ENCODE measurements at regions not wholly inside any gene's neighbourhood (a gene's known extent, or its start where the extent isn't known, plus 50 kb on each side); places are given as distances from the start of the nearest gene placed in this dataset.

DNA sequence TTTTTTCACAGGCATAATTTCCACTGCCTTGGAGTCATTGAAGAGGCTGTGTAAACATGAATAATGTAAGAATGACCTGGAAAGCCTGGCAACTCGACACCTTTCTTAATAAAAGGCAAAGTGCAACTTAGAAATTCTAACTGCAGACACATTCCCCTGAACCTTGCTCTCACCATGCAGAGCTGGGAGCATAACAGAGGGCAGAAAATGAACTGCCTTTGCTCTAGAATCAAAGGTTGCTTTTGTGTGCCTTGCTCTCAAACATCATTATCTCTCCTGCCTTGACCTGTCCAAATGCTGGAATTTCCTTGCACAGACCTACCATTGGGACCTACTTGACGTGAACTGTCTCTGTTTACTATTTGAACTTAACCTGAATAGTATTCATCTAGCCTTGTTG, 462.0 kb upstream of the ZNF462 start:
- TF ChIP-seq POLR2A (IDR thresholded peaks at IDR 0.05; ENCODE audit: low read length) (no peak), GATA1 (IDR thresholded peaks at IDR 0.05; ENCODE audit: low read depth, low read length) (no peak)
